H9 (cell line): ENCODE measurements at regions not wholly inside any gene's neighbourhood (a gene's known extent, or its start where the extent isn't known, plus 50 kb on each side); places are given as distances from the start of the nearest gene placed in this dataset.

Experiments used
- DNase-seq: peaks from one replicate; pipeline ENCODE4 v3.0.0-alpha.2; 2017
- H2AFZ ChIP-seq: one replicate; pipeline ENCODE4 v1.6.1; 2013; ENCODE audit warnings: mild to moderate bottlenecking, low read length, control low read depth, moderate library complexity
- H2AK5ac ChIP-seq: 2 replicates; pipeline ENCODE4 v1.6.1; 2013; ENCODE audit warnings: low read length, control low read depth, mixed read lengths; ENCODE audit not compliant: insufficient read length
- H2BK120ac ChIP-seq: one replicate; pipeline ENCODE4 v1.6.1; 2013; ENCODE audit warnings: low read depth, mild to moderate bottlenecking, low read length, control low read depth, inconsistent platforms; ENCODE audit not compliant: poor library complexity, severe bottlenecking
- H2BK12ac ChIP-seq: 2 replicates; pipeline ENCODE4 v1.6.1; 2013; ENCODE audit warnings: low read length, control low read depth, mixed read lengths, low read depth; ENCODE audit not compliant: insufficient read length
- H2BK15ac ChIP-seq: 2 replicates; pipeline ENCODE4 v1.6.1; 2013; ENCODE audit warnings: low read depth, low read length, control low read depth
- H2BK20ac ChIP-seq: one replicate; pipeline ENCODE4 v1.6.1; 2013; ENCODE audit warnings: low read depth, mild to moderate bottlenecking, low read length, control low read depth, inconsistent platforms; ENCODE audit not compliant: poor library complexity, severe bottlenecking
- H2BK5ac ChIP-seq: 2 replicates; pipeline ENCODE4 v1.6.1; 2013; ENCODE audit warnings: low read length, control low read depth, mixed read lengths; ENCODE audit not compliant: insufficient read length
- H3K14ac ChIP-seq: 2 replicates; pipeline ENCODE4 v1.6.1; 2013; ENCODE audit warnings: low read length, control low read depth; ENCODE audit not compliant: insufficient read depth
- H3K18ac ChIP-seq: 2 replicates; pipeline ENCODE4 v1.6.1; 2013; ENCODE audit warnings: low read depth, mild to moderate bottlenecking, mixed read lengths, low read length, control low read depth; ENCODE audit not compliant: insufficient read length
- H3K23ac ChIP-seq: 2 replicates; pipeline ENCODE4 v1.6.1; 2013; ENCODE audit warnings: low read length, control low read depth, mixed read lengths, low read depth; ENCODE audit not compliant: insufficient read length
- H3K23me2 ChIP-seq: 2 replicates; pipeline ENCODE4 v1.6.1; 2013; ENCODE audit warnings: low read depth, mild to moderate bottlenecking, mixed read lengths, low read length, control low read depth; ENCODE audit not compliant: insufficient read length, poor library complexity, severe bottlenecking
- H3K27ac ChIP-seq: 2 replicates; pipeline ENCODE4 v1.5.1; 2013; ENCODE audit warnings: low read length, control low read depth, mixed read lengths, low read depth; ENCODE audit not compliant: insufficient read length
- H3K27me3 ChIP-seq: 2 replicates; pipeline ENCODE4 v1.6.1; 2013; ENCODE audit warnings: low read length, control low read depth, inconsistent platforms; ENCODE audit not compliant: insufficient read depth
- H3K4ac ChIP-seq: 2 replicates; pipeline ENCODE4 v1.6.1; 2013; ENCODE audit warnings: low read depth, mild to moderate bottlenecking, control low read depth, inconsistent platforms, low read length, moderate library complexity
- H3K4me1 ChIP-seq: 2 replicates; pipeline ENCODE4 v1.6.1; 2013; ENCODE audit warnings: low read length, control low read depth, inconsistent platforms; ENCODE audit not compliant: insufficient read depth
- H3K4me2 ChIP-seq: 2 replicates; pipeline ENCODE4 v1.6.1; 2013; ENCODE audit warnings: low read length, control low read depth, mixed read lengths; ENCODE audit not compliant: insufficient read length, insufficient read depth
- H3K56ac ChIP-seq: 2 replicates; pipeline ENCODE4 v1.6.1; 2013; ENCODE audit warnings: low read depth, mild to moderate bottlenecking, mixed read lengths, low read length, control low read depth; ENCODE audit not compliant: insufficient read length
- H3K79me1 ChIP-seq: 2 replicates; pipeline ENCODE4 v1.6.1; 2013; ENCODE audit warnings: low read depth, mild to moderate bottlenecking, moderate library complexity, low read length, control low read depth, inconsistent platforms; ENCODE audit not compliant: insufficient read depth, poor library complexity, severe bottlenecking
- H3K79me2 ChIP-seq: 2 replicates; pipeline ENCODE4 v1.6.1; 2013; ENCODE audit warnings: low read length, control low read depth, inconsistent platforms; ENCODE audit not compliant: insufficient read depth
- H3K9ac ChIP-seq: 2 replicates; pipeline ENCODE4 v1.6.1; 2013; ENCODE audit warnings: low read length, control low read depth, mixed read lengths; ENCODE audit not compliant: insufficient read length; ENCODE audit errors: extremely low read depth
- H3K9me3 ChIP-seq: one replicate; pipeline ENCODE4 v1.6.1; 2013; ENCODE audit warnings: low read depth, low read length, inconsistent platforms; ENCODE audit not compliant: control insufficient read depth
- H3T11ph ChIP-seq: one replicate; pipeline ENCODE4 v1.6.1; 2013; ENCODE audit warnings: mild to moderate bottlenecking, low read length, control low read depth, inconsistent platforms
- H4K20me1 ChIP-seq: one replicate; pipeline ENCODE4 v1.6.1; 2013; ENCODE audit not compliant: control insufficient read depth, insufficient read length, insufficient read depth
- H4K5ac ChIP-seq: 2 replicates; pipeline ENCODE4 v1.6.1; 2013; ENCODE audit warnings: low read depth, mild to moderate bottlenecking, mixed read lengths, low read length, control low read depth; ENCODE audit not compliant: insufficient read length
- H4K8ac ChIP-seq: replicated peaks from 2 replicates; pipeline ENCODE4 v1.6.1; 2013; ENCODE audit warnings: low read length, control low read depth, mixed read lengths, low read depth; ENCODE audit not compliant: insufficient read length
- H4K91ac ChIP-seq: 2 replicates; pipeline ENCODE4 v1.6.1; 2013; ENCODE audit warnings: low read depth, mild to moderate bottlenecking, moderate library complexity, mixed read lengths, low read length, control low read depth; ENCODE audit not compliant: insufficient read length
- H3K27ac Mint-ChIP-seq, 3 experiments: 2 replicates in 2 of 3; 3 replicates in 1 of 3; pipeline ENCODE4 v1.8.0; 2020 to 2021; ENCODE audit warnings: mixed read lengths in 3 of 3, mild to moderate bottlenecking in 1 of 3, moderate library complexity in 1 of 3
- H3K27me3 Mint-ChIP-seq: 2 replicates; pipeline ENCODE4 v1.8.0; 2021; ENCODE audit warnings: low read depth, mild to moderate bottlenecking, moderate library complexity, mixed read lengths
- H3K36me3 Mint-ChIP-seq, 3 experiments: 2 replicates in 2 of 3; 3 replicates in 1 of 3; pipeline ENCODE4 v1.8.0; 2020 to 2021; ENCODE audit warnings: low read depth in 3 of 3, mixed read lengths in 3 of 3; ENCODE audit not compliant: insufficient read depth in 1 of 3
- H3K4me1 Mint-ChIP-seq, 2 experiments: 2 replicates each; pipeline ENCODE4 v1.8.0; 2020; ENCODE audit warnings: mixed read lengths in 2 of 2
- H3K4me3 Mint-ChIP-seq, 2 experiments: 2 replicates in 1 of 2; 3 replicates in 1 of 2; pipeline ENCODE4 v1.8.0; 2020 to 2021; ENCODE audit warnings: mild to moderate bottlenecking in 2 of 2, mixed read lengths in 2 of 2, moderate library complexity in 1 of 2
- H3K9me3 Mint-ChIP-seq, 2 experiments: 2 replicates in 1 of 2; 3 replicates in 1 of 2; pipeline ENCODE4 v1.8.0; 2020; ENCODE audit warnings: mild to moderate bottlenecking in 2 of 2, mixed read lengths in 2 of 2, moderate library complexity in 1 of 2
- CTCF ChIP-seq: fragments of 200-600 bp; sonication (generic); conservative IDR thresholded peaks from 3 replicates; pipeline ENCODE4 v1.8.0; 2021; ENCODE audit warnings: antibody characterized with exemption, mild to moderate bottlenecking
- WGBS: extraction: QIAGEN DNeasy Blood & Tissue Kit; methylation state at CpG from one replicate; pipeline ENCODE4 v1.1.7; 2013; ENCODE audit warnings: missing lambda C conversion rate, low lambda C conversion rate, mixed read lengths; ENCODE audit not compliant: insufficient read length; ENCODE audit errors: extremely low coverage; 5-methylcytosine and 5-hydroxymethylcytosine counted together

GRCh38 chr21:21730512-21730911 is 732.3 kb downstream of the NCAM2 start:
- TF ChIP-seq CTCF, result no peak
- Histone ChIP-seq H3K4me2 (no peak overlapping the region), H3K9ac (no peak overlapping the region), H4K20me1 (no peaks in the 10 kb centered on the region), H3K56ac (no peak overlapping the region), H3K4ac (no peak overlapping the region), H3K18ac (no peak overlapping the region), H2BK120ac (no peak overlapping the region), H3K27ac (no peak overlapping the region), H4K8ac (no peak overlapping the region), H3K23me2 (no peaks in the 10 kb centered on the region), H2BK12ac (no peak overlapping the region), H3T11ph (no peak overlapping the region), H2BK20ac (no peak overlapping the region), H4K91ac (no peak overlapping the region), H2BK5ac (no peak overlapping the region), H3K79me1 (no peaks in the 10 kb centered on the region), H3K79me2 (no peaks in the 10 kb centered on the region), H2AK5ac (no peak overlapping the region), H3K4me1 (no peaks in the 10 kb centered on the region), H2AFZ (no peak overlapping the region), H3K14ac (no peak overlapping the region), H3K27me3 (no peaks in the 10 kb centered on the region), H3K9me3 (no peaks in the 10 kb centered on the region), H2BK15ac (no peak overlapping the region), H4K5ac (no peak overlapping the region), H3K23ac (no peak overlapping the region)
- no peak for DNase-seq
- Mint-ChIP-seq H3K4me1 (no peaks in the 10 kb centered on the region), H3K36me3 (no peaks in the 10 kb centered on the region), H3K4me3 (no peak overlapping the region), H3K9me3 (no peaks in the 10 kb centered on the region), H3K27me3 (no peaks in the 10 kb centered on the region), H3K27ac (no peak overlapping the region)
- WGBS, result no CpG with 5 or more reads among the region's 5 CpGs
